Retinal pigment epithelial cell (primary cell): ENCODE measurements at regions not wholly inside any gene's neighbourhood (a gene's known extent, or its start where the extent isn't known, plus 50 kb on each side); places are given as distances from the start of the nearest gene placed in this dataset.
"Not testable (repeated sequence)": the region's sequence is repeated elsewhere in the genome, so short reads cannot be mapped to it uniquely, and the experiment has no call there.

Experiments used
- DNase-seq: peaks from one replicate; pipeline ENCODE4 v3.0.0-alpha.2; 2010; ENCODE audit warnings: low read depth
- H3K4me3 ChIP-seq: 2 replicates; pipeline ENCODE4 v1.5.1; 2011; ENCODE audit warnings: mild to moderate bottlenecking, low read length, control low read depth, moderate library complexity
- TF ChIP-seq, protein P1 (sequence below): conservative IDR thresholded peaks from 2 replicates; pipeline ENCODE4 v1.5.1; 2011; ENCODE audit warnings: low read depth, low read length, control low read depth, inconsistent platforms

DNA sequence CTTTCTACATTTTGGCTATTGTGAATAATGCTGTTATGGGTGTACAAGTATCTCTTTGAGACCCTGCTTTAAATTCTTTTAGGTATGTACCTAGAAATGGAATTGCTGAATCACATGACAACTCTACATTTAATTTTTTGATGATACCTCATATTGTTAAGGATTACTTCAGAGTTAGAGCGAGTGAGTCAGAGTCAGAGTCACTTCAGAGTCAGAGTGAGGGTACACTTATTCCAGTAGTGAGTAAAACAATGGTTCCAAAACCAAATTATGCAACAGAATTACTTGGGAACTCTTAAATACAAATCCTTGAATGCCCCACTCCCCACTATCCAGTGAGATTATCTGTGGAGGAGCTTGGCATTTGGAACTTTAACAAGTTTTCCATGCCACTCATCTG lies 50.3 kb upstream of the SNRK start:
- TF ChIP-seq, protein P1, sequence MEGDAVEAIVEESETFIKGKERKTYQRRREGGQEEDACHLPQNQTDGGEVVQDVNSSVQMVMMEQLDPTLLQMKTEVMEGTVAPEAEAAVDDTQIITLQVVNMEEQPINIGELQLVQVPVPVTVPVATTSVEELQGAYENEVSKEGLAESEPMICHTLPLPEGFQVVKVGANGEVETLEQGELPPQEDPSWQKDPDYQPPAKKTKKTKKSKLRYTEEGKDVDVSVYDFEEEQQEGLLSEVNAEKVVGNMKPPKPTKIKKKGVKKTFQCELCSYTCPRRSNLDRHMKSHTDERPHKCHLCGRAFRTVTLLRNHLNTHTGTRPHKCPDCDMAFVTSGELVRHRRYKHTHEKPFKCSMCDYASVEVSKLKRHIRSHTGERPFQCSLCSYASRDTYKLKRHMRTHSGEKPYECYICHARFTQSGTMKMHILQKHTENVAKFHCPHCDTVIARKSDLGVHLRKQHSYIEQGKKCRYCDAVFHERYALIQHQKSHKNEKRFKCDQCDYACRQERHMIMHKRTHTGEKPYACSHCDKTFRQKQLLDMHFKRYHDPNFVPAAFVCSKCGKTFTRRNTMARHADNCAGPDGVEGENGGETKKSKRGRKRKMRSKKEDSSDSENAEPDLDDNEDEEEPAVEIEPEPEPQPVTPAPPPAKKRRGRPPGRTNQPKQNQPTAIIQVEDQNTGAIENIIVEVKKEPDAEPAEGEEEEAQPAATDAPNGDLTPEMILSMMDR = no peak
- no peak for DNase-seq
- H3K4me3 ChIP-seq = no peak overlapping the region

DNA sequence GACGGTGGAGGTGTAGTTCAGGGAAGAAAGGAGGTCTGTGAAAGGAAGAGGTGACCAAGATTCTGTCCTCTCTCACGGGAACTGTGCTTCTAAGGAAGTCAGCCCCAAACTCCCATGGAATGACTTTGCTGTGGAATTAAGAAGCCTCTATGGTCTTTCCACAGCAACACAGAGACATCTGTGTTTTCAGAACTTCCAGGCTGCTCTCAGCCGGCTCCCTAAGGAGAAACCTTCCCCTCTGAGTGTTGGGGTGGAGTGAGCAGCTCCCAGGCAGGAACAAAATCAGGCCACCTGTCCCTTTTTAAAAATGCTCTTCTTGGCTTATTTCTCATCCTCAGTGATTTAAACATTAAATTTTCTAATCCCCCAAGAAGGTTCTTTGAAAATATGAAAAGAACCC lies 53.3 kb upstream of the SNRK start:
- no peak overlapping the region for H3K4me3 ChIP-seq
- TF ChIP-seq, protein P1 = no peak
- no peak for DNase-seq

GRCh38 chr3:43231276-43232000 lies 54.9 kb upstream of the SNRK start:
- TF ChIP-seq, protein P1 = no peak
- no peak overlapping the region for H3K4me3 ChIP-seq
- DNase-seq = peak; percentile 81

DNA sequence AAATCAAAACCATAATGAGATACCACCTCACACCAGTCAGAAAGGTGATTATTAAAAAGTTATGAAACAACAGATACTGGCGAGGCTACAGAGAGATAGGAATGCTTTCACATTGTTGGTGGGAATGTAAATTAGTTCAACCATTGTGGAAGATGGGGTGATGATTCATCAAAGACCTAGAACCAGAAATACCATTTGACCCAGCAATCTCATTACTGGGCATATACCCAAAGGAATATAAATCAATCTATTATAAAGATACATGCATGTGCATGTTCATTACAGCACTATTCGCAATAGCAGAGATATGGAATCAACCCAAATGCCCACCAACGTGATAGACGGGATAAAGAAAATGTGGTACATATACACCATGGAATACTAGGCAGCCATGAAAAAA lies 56.5 kb upstream of the SNRK start:
- not testable (repeated sequence) for DNase-seq, H3K4me3 ChIP-seq

DNA sequence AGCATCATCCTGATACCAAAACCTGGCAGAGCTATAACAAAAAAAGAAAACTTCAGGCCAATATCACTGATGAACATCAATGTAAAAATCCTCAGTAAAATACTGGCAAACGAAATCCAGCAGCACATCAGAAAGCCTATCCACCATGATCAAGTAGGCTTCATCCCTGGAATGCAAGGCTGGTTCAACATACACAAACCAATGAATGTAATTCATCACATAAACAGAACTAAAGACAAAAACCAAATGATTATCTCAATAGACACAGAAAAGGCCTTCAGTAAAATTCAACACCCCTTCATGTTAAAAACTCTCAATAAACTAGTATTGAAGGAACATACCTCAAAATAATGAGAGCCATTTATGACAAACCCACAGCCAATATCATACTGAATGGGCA lies 58.7 kb upstream of the SNRK start:
- H3K4me3 ChIP-seq, DNase-seq: not testable (repeated sequence)

DNA sequence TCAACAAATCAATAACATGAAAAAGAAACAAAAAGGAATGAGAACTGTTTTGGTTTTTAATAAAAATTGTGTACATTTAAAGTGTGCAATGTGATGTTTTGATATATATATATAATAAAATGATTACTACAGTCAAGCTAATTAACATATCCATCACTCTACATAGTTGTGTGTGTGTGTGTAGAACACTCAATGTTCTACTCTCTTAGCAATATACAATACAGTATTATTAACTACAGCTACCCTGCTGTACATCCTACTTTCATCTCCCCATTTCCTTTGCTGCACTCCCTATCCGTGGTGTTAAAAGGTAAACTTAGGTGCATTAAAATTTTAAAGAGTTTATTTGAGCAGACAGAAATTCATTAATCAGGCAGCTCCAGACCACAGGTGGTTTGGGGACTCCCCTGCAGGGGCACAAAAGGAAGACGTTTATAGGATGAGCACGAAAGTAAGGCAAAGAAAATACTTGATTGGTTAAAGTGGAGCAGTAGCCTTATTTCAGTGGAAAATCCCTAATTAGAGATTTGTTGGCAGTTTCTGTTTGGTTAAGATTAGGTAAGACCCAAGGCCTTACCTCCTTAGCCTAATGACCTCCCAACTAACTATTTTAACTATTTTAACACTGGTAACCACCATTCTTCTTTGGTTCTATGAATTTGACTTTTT lies 61.8 kb upstream of the SNRK start:
- DNase-seq = no peak
- TF ChIP-seq, protein P1 = no peak
- no peak overlapping the region for H3K4me3 ChIP-seq

DNA sequence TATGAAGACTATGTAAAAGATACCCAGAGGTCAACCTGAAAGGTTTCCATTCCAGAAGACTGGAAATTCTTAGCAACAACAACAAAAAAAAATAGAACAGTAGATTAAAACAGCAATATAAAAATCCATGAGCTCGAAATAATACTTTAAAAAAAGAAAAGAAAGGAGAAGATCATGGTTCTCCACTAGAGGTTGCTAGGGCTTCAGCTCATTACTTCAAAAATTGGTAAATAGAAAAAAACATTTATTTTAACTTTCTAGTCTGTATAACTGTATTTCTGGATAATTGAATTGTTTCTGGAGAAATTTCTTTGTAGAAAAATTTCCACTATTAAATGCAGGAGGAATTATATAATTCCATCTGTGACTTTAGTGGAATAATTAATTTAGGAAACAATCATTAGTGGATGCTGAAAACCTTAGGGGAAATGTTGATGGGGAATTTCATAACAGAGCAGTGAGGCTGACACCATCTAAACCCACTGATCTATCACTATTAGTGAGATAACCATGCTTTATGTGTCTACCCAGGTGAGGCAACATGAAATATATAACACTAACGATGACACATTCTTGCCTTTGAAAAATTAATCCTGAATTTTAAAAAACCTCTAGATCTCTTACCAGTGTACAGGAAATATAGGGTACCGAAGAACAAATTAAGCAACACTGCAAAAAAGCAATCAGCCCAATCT lies 62.5 kb upstream of the SNRK start:
- no peak for DNase-seq
- TF ChIP-seq, protein P1 = peak; percentile 58
- no peak overlapping the region for H3K4me3 ChIP-seq

- TF ChIP-seq, protein P1 = no peak
- no peak for DNase-seq
These were observed 63.8 kb upstream of the SNRK start for GRCh38 chr3:43222590-43222989.

More at GRCh38 chr3:43222590-43222989, 63.8 kb upstream of the SNRK start:
- no peak overlapping the region for H3K4me3 ChIP-seq
